ENCODE measurements at regions not wholly inside any gene's neighbourhood (a gene's known extent, or its start where the extent isn't known, plus 50 kb on each side); places are given as distances from the start of the nearest gene placed in this dataset.

- no peak for DNase-seq
- Mint-ChIP-seq H3K36me3 (no peaks in the 10 kb centered on the region), H3K4me1 (no peaks in the 10 kb centered on the region), H3K27me3 (no peaks in the 10 kb centered on the region), H3K27ac (no peak overlapping the region), H3K9me3 (peaks cover 0 to 18% (median 7%) of the 10 kb centered on the region in 7 donors), H3K4me3 (no peak overlapping the region)
- ATAC-seq (ENCODE audit: low read depth in 2 of 2) = no peak
Observed at GRCh38 chr12:40597133-40597532, 95.1 kb upstream of the CNTN1 start.

- Mint-ChIP-seq H3K27me3 (no peaks in the 10 kb centered on the region), H3K9me3 (peaks cover 0 to 18% (median 7%) of the 10 kb centered on the region in 7 donors), H3K4me3 (no peak overlapping the region), H3K4me1 (no peaks in the 10 kb centered on the region), H3K27ac (no peak overlapping the region), H3K36me3 (no peaks in the 10 kb centered on the region)
- DNase-seq (no peak), ATAC-seq (ENCODE audit: low read depth in 2 of 2) (no peak)
Observed at GRCh38 chr12:40598073-40598472, 94.2 kb upstream of the CNTN1 start.

GRCh38 chr12:40602562-40602961, 89.7 kb upstream of the CNTN1 start:
- no peaks in the 10 kb centered on the region for H3K4me1 Mint-ChIP-seq

GRCh38 chr12:40614923-40615322, 77.3 kb upstream of the CNTN1 start:
- H3K27me3 Mint-ChIP-seq = no peaks in the 10 kb centered on the region
- no peak overlapping the region for H3K4me3 Mint-ChIP-seq
- no peak for ATAC-seq (ENCODE audit: low read depth in 2 of 2)
- H3K27ac Mint-ChIP-seq = no peak overlapping the region
- no peak for DNase-seq
- H3K36me3 Mint-ChIP-seq = no peaks in the 10 kb centered on the region
- H3K9me3 Mint-ChIP-seq = peaks cover 0 to 10% (median 3%) of the 10 kb centered on the region in 7 donors
- no peaks in the 10 kb centered on the region for H3K4me1 Mint-ChIP-seq

More at GRCh38 chr12:40602562-40602961, 89.7 kb upstream of the CNTN1 start:
- Mint-ChIP-seq H3K27me3 (no peaks in the 10 kb centered on the region), H3K36me3 (no peaks in the 10 kb centered on the region), H3K9me3 (peaks cover 0 to 12% (median 4%) of the 10 kb centered on the region in 7 donors), H3K27ac (no peak overlapping the region), H3K4me3 (no peak overlapping the region)
- ATAC-seq (ENCODE audit: low read depth in 2 of 2) (no peak), DNase-seq (no peak)

GRCh38 chr12:40615590-40615989, 76.6 kb upstream of the CNTN1 start:
- Mint-ChIP-seq H3K27me3 (no peaks in the 10 kb centered on the region), H3K27ac (no peak overlapping the region), H3K36me3 (no peaks in the 10 kb centered on the region), H3K4me1 (no peaks in the 10 kb centered on the region), H3K9me3 (peaks cover 0 to 10% (median 1%) of the 10 kb centered on the region in 7 donors), H3K4me3 (no peak overlapping the region)
- ATAC-seq (ENCODE audit: low read depth in 2 of 2) (no peak), DNase-seq (no peak)

- Mint-ChIP-seq H3K4me1 (no peaks in the 10 kb centered on the region), H3K36me3 (no peaks in the 10 kb centered on the region), H3K27ac (no peak overlapping the region), H3K9me3 (peaks cover 0 to 4% (median 0%) of the 10 kb centered on the region in 7 donors), H3K27me3 (no peaks in the 10 kb centered on the region), H3K4me3 (no peak overlapping the region)
- DNase-seq (no peak), ATAC-seq (ENCODE audit: low read depth in 2 of 2) (no peak)
Observed at GRCh38 chr12:40616383-40616915, 75.8 kb upstream of the CNTN1 start.

GRCh38 chr12:40618636-40619035, 73.6 kb upstream of the CNTN1 start:
- no peak for ATAC-seq (ENCODE audit: low read depth in 2 of 2)
- no peaks in the 10 kb centered on the region for H3K4me1 Mint-ChIP-seq
- peaks cover 0 to 3% (median 0%) of the 10 kb centered on the region in 7 donors for H3K9me3 Mint-ChIP-seq
- no peak overlapping the region for H3K27ac Mint-ChIP-seq
- peaks cover 0 to 5% (median 4%) of the 10 kb centered on the region in 3 donors for H3K27me3 Mint-ChIP-seq
- no peak overlapping the region for H3K4me3 Mint-ChIP-seq
- no peak for DNase-seq
- H3K36me3 Mint-ChIP-seq = no peaks in the 10 kb centered on the region

- H3K4me3 Mint-ChIP-seq = no peak overlapping the region
- ATAC-seq (ENCODE audit: low read depth in 2 of 2) = no peak
- peaks cover 0 to 12% (median 8%) of the 10 kb centered on the region in 3 donors for H3K27me3 Mint-ChIP-seq
- H3K27ac Mint-ChIP-seq = no peak overlapping the region
- H3K36me3 Mint-ChIP-seq = no peaks in the 10 kb centered on the region
- H3K4me1 Mint-ChIP-seq = no peaks in the 10 kb centered on the region
- DNase-seq = no peak
- H3K9me3 Mint-ChIP-seq = peaks cover 0 to 1% (median 0%) of the 10 kb centered on the region in 7 donors
Observed at GRCh38 chr12:40620564-40621019, 71.6 kb upstream of the CNTN1 start.

GRCh38 chr12:40622246-40622838, 69.9 kb upstream of the CNTN1 start:
- Mint-ChIP-seq H3K27me3 (peaks cover 0 to 12% (median 8%) of the 10 kb centered on the region in 3 donors), H3K27ac (no peak overlapping the region), H3K4me1 (no peaks in the 10 kb centered on the region), H3K4me3 (no peak overlapping the region), H3K9me3 (peaks cover 0 to 1% (median 0%) of the 10 kb centered on the region in 7 donors), H3K36me3 (no peaks in the 10 kb centered on the region)
- DNase-seq = no peak
- no peak for ATAC-seq (ENCODE audit: low read depth in 2 of 2)

GRCh38 chr12:40632171-40632570, 60.1 kb upstream of the CNTN1 start:
- Mint-ChIP-seq H3K4me3 (no peak overlapping the region), H3K27ac (no peak overlapping the region), H3K9me3 (peaks cover 0 to 3% (median under 1%) of the 10 kb centered on the region in 7 donors), H3K4me1 (no peaks in the 10 kb centered on the region), H3K36me3 (no peaks in the 10 kb centered on the region), H3K27me3 (no peaks in the 10 kb centered on the region)
- DNase-seq (no peak), ATAC-seq (ENCODE audit: low read depth in 2 of 2) (no peak)

- Mint-ChIP-seq H3K4me3 (no peak overlapping the region), H3K27ac (no peak overlapping the region), H3K27me3 (no peaks in the 10 kb centered on the region), H3K36me3 (no peaks in the 10 kb centered on the region), H3K4me1 (no peaks in the 10 kb centered on the region), H3K9me3 (peaks cover 0 to 3% (median 1%) of the 10 kb centered on the region in 7 donors)
- DNase-seq = no peak
- ATAC-seq (ENCODE audit: low read depth in 2 of 2) = no peak
Observed at GRCh38 chr12:40632933-40633332, 59.3 kb upstream of the CNTN1 start.

- Mint-ChIP-seq H3K27ac (no peak overlapping the region), H3K27me3 (no peaks in the 10 kb centered on the region), H3K9me3 (peaks cover 0 to 16% (median 6%) of the 10 kb centered on the region in 7 donors), H3K4me1 (no peaks in the 10 kb centered on the region), H3K36me3 (no peaks in the 10 kb centered on the region), H3K4me3 (no peak overlapping the region)
- ATAC-seq (ENCODE audit: low read depth in 2 of 2) (no peak), DNase-seq (no peak)
Observed at GRCh38 chr12:40634517-40635131, 57.6 kb upstream of the CNTN1 start.

- no peak overlapping the region for H3K4me3 Mint-ChIP-seq
- ATAC-seq (ENCODE audit: low read depth in 2 of 2) (no peak), DNase-seq (no peak)
- H3K4me1 Mint-ChIP-seq = no peaks in the 10 kb centered on the region
- H3K9me3 Mint-ChIP-seq = peaks cover under 1 to 19% (median 10%) of the 10 kb centered on the region in 7 donors
- no peaks in the 10 kb centered on the region for H3K27me3 Mint-ChIP-seq
- no peaks in the 10 kb centered on the region for H3K36me3 Mint-ChIP-seq
- H3K27ac Mint-ChIP-seq = no peak overlapping the region
Observed at GRCh38 chr12:40635141-40635731, 57.0 kb upstream of the CNTN1 start.
